Liver (tissue), 8 donors: ENCODE measurements at regions not wholly inside any gene's neighbourhood (a gene's known extent, or its start where the extent isn't known, plus 50 kb on each side); places are given as distances from the start of the nearest gene placed in this dataset.

Source experiments
- DNase-seq: peaks from one replicate; pipeline ENCODE4 v3.0.0-alpha.2; 2017; ENCODE audit warnings: low spot score
- H3K27ac ChIP-seq, 2 donors: one replicate each; pipeline ENCODE4 v1.7.0; 2013; ENCODE audit warnings: inconsistent platforms in 2 of 2, low read length in 2 of 2, control low read depth in 1 of 2, low read depth in 1 of 2, mild to moderate bottlenecking in 1 of 2
- H3K27me3 ChIP-seq, 4 donors: one replicate each; pipeline versions ENCODE4 v1.6.1 to v1.7.0; 2013; ENCODE audit warnings: low read length in 3 of 4, inconsistent platforms in 1 of 4, mild to moderate bottlenecking in 1 of 4, moderate library complexity in 1 of 4; ENCODE audit not compliant: control insufficient read depth in 4 of 4, insufficient read depth in 4 of 4
- H3K36me3 ChIP-seq, 4 donors: one replicate each; pipeline versions ENCODE4 v1.6.1 to v1.7.0; 2013; ENCODE audit warnings: low read length in 3 of 4, mild to moderate bottlenecking in 3 of 4, low read depth in 1 of 4, moderate library complexity in 1 of 4; ENCODE audit not compliant: control insufficient read depth in 4 of 4, insufficient read depth in 3 of 4
- H3K4me1 ChIP-seq, 4 donors: one replicate each; pipeline versions ENCODE4 v1.6.1 to v1.7.0; 2013; ENCODE audit warnings: low read length in 3 of 4, mild to moderate bottlenecking in 3 of 4, moderate library complexity in 1 of 4; ENCODE audit not compliant: control insufficient read depth in 4 of 4, insufficient read depth in 4 of 4
- H3K4me3 ChIP-seq, 3 donors: one replicate each; pipeline versions ENCODE4 v1.6.1 to v1.7.0; 2013; ENCODE audit warnings: low read length in 3 of 3, control low read depth in 1 of 3, low read depth in 1 of 3, mild to moderate bottlenecking in 1 of 3
- H3K9ac ChIP-seq, 2 donors: one replicate each; pipeline ENCODE4 v1.7.0; 2013; ENCODE audit warnings: low read length in 2 of 2, mild to moderate bottlenecking in 2 of 2, moderate library complexity in 2 of 2, control low read depth in 1 of 2, low read depth in 1 of 2
- H3K9me3 ChIP-seq, 4 donors: one replicate each; pipeline versions ENCODE4 v1.6.1 to v1.7.0; 2013; ENCODE audit warnings: low read length in 3 of 4; ENCODE audit not compliant: control insufficient read depth in 4 of 4
- ATF3 ChIP-seq: IDR thresholded peaks from 2 replicates; pipeline ENCODE4 v1.6.1; 2016; ENCODE audit warnings: antibody characterized with exemption
- EGR1 ChIP-seq, 2 donors: IDR thresholded peaks; 2 replicates each; pipeline ENCODE4 v1.6.1; 2016 to 2018; ENCODE audit warnings: antibody characterized with exemption in 2 of 2, low read depth in 2 of 2
- FOXA1 ChIP-seq: IDR thresholded peaks from 2 replicates; pipeline ENCODE4 v1.6.1; 2016; ENCODE audit warnings: antibody characterized with exemption
- FOXA2 ChIP-seq: IDR thresholded peaks from 2 replicates; pipeline ENCODE4 v1.6.1; 2016; ENCODE audit warnings: antibody characterized with exemption
- GABPA ChIP-seq, 2 donors: IDR thresholded peaks in 1 of 2; conservative IDR thresholded peaks in 1 of 2; 2 replicates each; pipeline ENCODE4 v1.6.1; 2016; ENCODE audit warnings: antibody characterized with exemption in 2 of 2, mild to moderate bottlenecking in 1 of 2, moderate library complexity in 1 of 2
- HNF4A ChIP-seq, 2 donors: conservative IDR thresholded peaks; 2 replicates each; pipeline ENCODE4 v1.6.1; 2016; ENCODE audit warnings: antibody characterized with exemption in 2 of 2, mild to moderate bottlenecking in 2 of 2
- HNF4G ChIP-seq: IDR thresholded peaks from 2 replicates; pipeline ENCODE4 v1.6.1; 2016; ENCODE audit warnings: antibody characterized with exemption
- MAX ChIP-seq: IDR thresholded peaks from 2 replicates; pipeline ENCODE4 v1.6.1; 2016; ENCODE audit warnings: antibody characterized with exemption
- NR2F2 ChIP-seq: IDR thresholded peaks from 2 replicates; pipeline ENCODE4 v1.6.1; 2016; ENCODE audit warnings: antibody characterized with exemption
- RAD21 ChIP-seq, 2 donors: IDR thresholded peaks; 2 replicates each; pipeline ENCODE4 v1.6.1; 2016; ENCODE audit warnings: antibody characterized with exemption in 2 of 2, mild to moderate bottlenecking in 2 of 2
- REST ChIP-seq: IDR thresholded peaks from 2 replicates; pipeline ENCODE4 v1.6.1; 2016; ENCODE audit warnings: antibody characterized with exemption, mild to moderate bottlenecking
- RXRA ChIP-seq, 2 donors: IDR thresholded peaks; 2 replicates each; pipeline ENCODE4 v1.6.1; 2017 to 2018; ENCODE audit warnings: antibody characterized with exemption in 2 of 2, mild to moderate bottlenecking in 1 of 2
- SP1 ChIP-seq: IDR thresholded peaks from 2 replicates; pipeline ENCODE4 v1.6.1; 2018; ENCODE audit warnings: antibody characterized with exemption, mild to moderate bottlenecking
- YY1 ChIP-seq: IDR thresholded peaks from 2 replicates; pipeline ENCODE4 v1.6.1; 2016; ENCODE audit warnings: antibody characterized with exemption, mild to moderate bottlenecking
- WGBS: extraction: QIAGEN DNeasy Blood & Tissue Kit; methylation state at CpG from one replicate; pipeline ENCODE4 v1.1.7; 2013; 5-methylcytosine and 5-hydroxymethylcytosine counted together
- TF ChIP-seq, protein P1 (sequence below): fragments of 150-350 bp; IDR thresholded peaks from 2 replicates; pipeline ENCODE4 v1.5.1; 2017; ENCODE audit warnings: improper control_type of control experiment, low read depth, low read length; ENCODE audit not compliant: missing input control
- TF ChIP-seq, protein P2 (sequence below): IDR thresholded peaks from 2 replicates; pipeline ENCODE4 v1.6.1; 2016; ENCODE audit warnings: antibody characterized with exemption
- donor health status: healthy.
- donor health status: healthy.
- donor health status: healthy.
- donor health status: healthy.
- donor health status: healthy.

DNA sequence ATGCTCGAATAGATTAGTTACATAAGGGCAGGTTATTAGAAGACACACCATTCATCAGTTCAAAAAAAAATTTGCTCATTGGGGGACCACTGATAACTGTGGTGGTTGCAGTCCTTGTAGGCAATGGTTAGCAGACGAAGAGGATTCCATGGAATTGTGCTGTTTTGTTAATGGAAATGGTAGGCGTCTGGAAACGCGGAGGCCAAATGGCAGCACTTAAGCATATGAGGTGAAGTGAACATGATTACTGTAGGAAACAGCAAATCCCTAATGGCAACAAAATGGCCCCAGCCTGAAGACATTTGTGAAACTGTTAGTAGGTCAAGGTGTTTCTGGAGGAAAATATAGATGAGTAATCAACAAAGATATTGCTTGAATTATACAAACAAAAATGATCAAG lies 535.4 kb upstream of the PTPRD start:
- no peaks in the 10 kb centered on the region for H3K36me3 ChIP-seq
- no peak for DNase-seq
- H3K9ac ChIP-seq: no peak overlapping the region
- H3K4me3 ChIP-seq: no peak overlapping the region
- H3K27ac ChIP-seq: no peak overlapping the region
- 82% methylated on average over 5 of the region's 5 CpGs for WGBS
- no peaks in the 10 kb centered on the region for H3K9me3 ChIP-seq
- TF ChIP-seq REST (no peak), FOXA1 (no peak), NR2F2 (no peak), EGR1 (IDR thresholded peaks at IDR 0.05; ENCODE audit: low read depth in 2 of 2) (no peak), HNF4G (no peak), SP1 (no peak), FOXA2 (no peak), HNF4A (conservative IDR thresholded peaks at IDR 0.05) (no peak), ATF3 (no peak), YY1 (no peak), GABPA (IDR thresholded peaks at IDR 0.05 in 1 of 2, conservative IDR thresholded peaks at IDR 0.05 in 1 of 2) (no peak)
- TF ChIP-seq, protein P1, sequence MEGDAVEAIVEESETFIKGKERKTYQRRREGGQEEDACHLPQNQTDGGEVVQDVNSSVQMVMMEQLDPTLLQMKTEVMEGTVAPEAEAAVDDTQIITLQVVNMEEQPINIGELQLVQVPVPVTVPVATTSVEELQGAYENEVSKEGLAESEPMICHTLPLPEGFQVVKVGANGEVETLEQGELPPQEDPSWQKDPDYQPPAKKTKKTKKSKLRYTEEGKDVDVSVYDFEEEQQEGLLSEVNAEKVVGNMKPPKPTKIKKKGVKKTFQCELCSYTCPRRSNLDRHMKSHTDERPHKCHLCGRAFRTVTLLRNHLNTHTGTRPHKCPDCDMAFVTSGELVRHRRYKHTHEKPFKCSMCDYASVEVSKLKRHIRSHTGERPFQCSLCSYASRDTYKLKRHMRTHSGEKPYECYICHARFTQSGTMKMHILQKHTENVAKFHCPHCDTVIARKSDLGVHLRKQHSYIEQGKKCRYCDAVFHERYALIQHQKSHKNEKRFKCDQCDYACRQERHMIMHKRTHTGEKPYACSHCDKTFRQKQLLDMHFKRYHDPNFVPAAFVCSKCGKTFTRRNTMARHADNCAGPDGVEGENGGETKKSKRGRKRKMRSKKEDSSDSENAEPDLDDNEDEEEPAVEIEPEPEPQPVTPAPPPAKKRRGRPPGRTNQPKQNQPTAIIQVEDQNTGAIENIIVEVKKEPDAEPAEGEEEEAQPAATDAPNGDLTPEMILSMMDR: no peak
- H3K4me1 ChIP-seq: no peaks in the 10 kb centered on the region
- no peaks in the 10 kb centered on the region for H3K27me3 ChIP-seq

DNA sequence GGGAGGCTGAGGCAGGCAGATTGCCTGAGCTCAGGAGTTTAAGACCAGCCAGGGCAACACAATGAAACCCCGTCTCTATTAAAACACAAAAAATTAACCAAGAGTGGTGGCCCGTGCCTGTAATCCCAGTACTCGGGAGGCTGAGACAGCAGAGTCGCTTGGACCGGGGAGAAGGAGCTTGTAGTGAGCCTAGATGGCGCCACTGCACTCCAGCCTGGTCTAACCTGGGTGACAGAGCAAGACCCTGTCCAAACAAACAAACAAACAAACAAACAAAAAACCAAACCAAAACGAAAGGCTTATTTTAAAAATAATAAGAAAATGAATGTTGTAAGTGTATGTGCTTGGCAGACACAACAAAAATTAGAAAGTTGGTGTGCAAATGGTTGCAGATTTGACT lies 536.3 kb upstream of the PTPRD start:
- Histone ChIP-seq H3K4me3 (no peak overlapping the region), H3K4me1 (no peaks in the 10 kb centered on the region), H3K27me3 (no peaks in the 10 kb centered on the region), H3K9me3 (no peaks in the 10 kb centered on the region), H3K36me3 (no peaks in the 10 kb centered on the region), H3K9ac (no peak overlapping the region), H3K27ac (no peak overlapping the region)
- DNase-seq: no peak
- 56% methylated on average over 7 of the region's 7 CpGs for WGBS
- TF ChIP-seq, protein P2, sequence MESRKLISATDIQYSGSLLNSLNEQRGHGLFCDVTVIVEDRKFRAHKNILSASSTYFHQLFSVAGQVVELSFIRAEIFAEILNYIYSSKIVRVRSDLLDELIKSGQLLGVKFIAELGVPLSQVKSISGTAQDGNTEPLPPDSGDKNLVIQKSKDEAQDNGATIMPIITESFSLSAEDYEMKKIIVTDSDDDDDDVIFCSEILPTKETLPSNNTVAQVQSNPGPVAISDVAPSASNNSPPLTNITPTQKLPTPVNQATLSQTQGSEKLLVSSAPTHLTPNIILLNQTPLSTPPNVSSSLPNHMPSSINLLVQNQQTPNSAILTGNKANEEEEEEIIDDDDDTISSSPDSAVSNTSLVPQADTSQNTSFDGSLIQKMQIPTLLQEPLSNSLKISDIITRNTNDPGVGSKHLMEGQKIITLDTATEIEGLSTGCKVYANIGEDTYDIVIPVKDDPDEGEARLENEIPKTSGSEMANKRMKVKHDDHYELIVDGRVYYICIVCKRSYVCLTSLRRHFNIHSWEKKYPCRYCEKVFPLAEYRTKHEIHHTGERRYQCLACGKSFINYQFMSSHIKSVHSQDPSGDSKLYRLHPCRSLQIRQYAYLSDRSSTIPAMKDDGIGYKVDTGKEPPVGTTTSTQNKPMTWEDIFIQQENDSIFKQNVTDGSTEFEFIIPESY: no peak
- TF ChIP-seq RXRA (IDR thresholded peaks at IDR 0.05) (no peak), REST (no peak), YY1 (no peak), FOXA1 (no peak), MAX (no peak), RAD21 (IDR thresholded peaks at IDR 0.05) (no peak)
- TF ChIP-seq, protein P1: no peak
